Lung (tissue), 11 donors: ENCODE measurements at regions not wholly inside any gene's neighbourhood (a gene's known extent, or its start where the extent isn't known, plus 50 kb on each side); places are given as distances from the start of the nearest gene placed in this dataset.
A peak's percentile ranks its signal among the peaks of the same experiment; 100 is the strongest.
"Not testable (repeated sequence)": the region's sequence is repeated elsewhere in the genome, so short reads cannot be mapped to it uniquely, and the experiment has no call there.

Source experiments
- ATAC-seq: fragments of 200-7000 bp; cut with Tn5 transposase; one replicate; pipeline ENCODE4 v1.9.1; 2020; ENCODE audit warnings: moderate number of reproducible peaks; ENCODE audit not compliant: insufficient read depth, low FRiP score
- DNase-seq, 3 donors: peaks; one replicate each; pipeline ENCODE4 v3.0.0-alpha.2; 2013 to 2017
- H3K27ac ChIP-seq, 2 donors: one replicate each; pipeline ENCODE4 v1.5.1; 2013; ENCODE audit warnings: mild to moderate bottlenecking in 2 of 2, moderate library complexity in 2 of 2, control low read depth in 1 of 2, inconsistent platforms in 1 of 2, low read depth in 1 of 2, low read length in 1 of 2
- H3K27me3 ChIP-seq, 3 donors: one replicate each; pipeline ENCODE4 v1.5.1; 2013; ENCODE audit warnings: low read length in 2 of 3; ENCODE audit not compliant: control insufficient read depth in 3 of 3, insufficient read depth in 3 of 3
- H3K36me3 ChIP-seq, 4 donors: one replicate each; pipeline ENCODE4 v1.5.1; 2013; ENCODE audit warnings: low read length in 4 of 4, mild to moderate bottlenecking in 1 of 4, moderate library complexity in 1 of 4; ENCODE audit not compliant: control insufficient read depth in 4 of 4, insufficient read depth in 4 of 4
- H3K4me1 ChIP-seq, 5 donors: one replicate each; pipeline ENCODE4 v1.5.1; 2013; ENCODE audit warnings: low read length in 5 of 5, mild to moderate bottlenecking in 2 of 5, moderate library complexity in 1 of 5; ENCODE audit not compliant: control insufficient read depth in 5 of 5, insufficient read depth in 5 of 5
- H3K4me3 ChIP-seq: one replicate; pipeline ENCODE4 v1.5.1; 2013; ENCODE audit warnings: mild to moderate bottlenecking, control low read depth, moderate library complexity
- H3K9ac ChIP-seq, 2 donors: one replicate each; pipeline ENCODE4 v1.5.1; 2013; ENCODE audit warnings: low read length in 2 of 2, control low read depth in 1 of 2; ENCODE audit not compliant: insufficient read depth in 1 of 2
- H3K9me3 ChIP-seq, 4 donors: one replicate each; pipeline ENCODE4 v1.5.1; 2013; ENCODE audit warnings: low read length in 3 of 4, mild to moderate bottlenecking in 1 of 4, moderate library complexity in 1 of 4; ENCODE audit not compliant: control insufficient read depth in 4 of 4, insufficient read depth in 3 of 4
- WGBS, 2 donors: extraction: QIAGEN DNeasy Blood & Tissue Kit; methylation state at CpG; one replicate each; pipeline ENCODE4 v1.1.7; 2013; 5-methylcytosine and 5-hydroxymethylcytosine counted together
- TF ChIP-seq, protein P1 (sequence below): IDR thresholded peaks from 2 replicates; pipeline ENCODE4 v1.5.1; 2012; ENCODE audit warnings: mild to moderate bottlenecking; ENCODE audit errors: control extremely low read depth, extremely low read depth
- donor health status: control.
- donor health status: control.
- donor health status: Bipolar disorder and iron deficiency.
- donor health status: healthy.
- donor health status: DM: yes; HTN: yes; CAD: no.

- Histone ChIP-seq H3K9ac (no peak overlapping the region), H3K27ac (no peak overlapping the region), H3K27me3 (no peaks in the 10 kb centered on the region), H3K36me3 (no peaks in the 10 kb centered on the region), H3K4me3 (no peak overlapping the region), H3K9me3 (no peaks in the 10 kb centered on the region), H3K4me1 (peaks cover 0 to 3% (median 0%) of the 10 kb centered on the region in 5 donors)
- TF ChIP-seq, protein P1, sequence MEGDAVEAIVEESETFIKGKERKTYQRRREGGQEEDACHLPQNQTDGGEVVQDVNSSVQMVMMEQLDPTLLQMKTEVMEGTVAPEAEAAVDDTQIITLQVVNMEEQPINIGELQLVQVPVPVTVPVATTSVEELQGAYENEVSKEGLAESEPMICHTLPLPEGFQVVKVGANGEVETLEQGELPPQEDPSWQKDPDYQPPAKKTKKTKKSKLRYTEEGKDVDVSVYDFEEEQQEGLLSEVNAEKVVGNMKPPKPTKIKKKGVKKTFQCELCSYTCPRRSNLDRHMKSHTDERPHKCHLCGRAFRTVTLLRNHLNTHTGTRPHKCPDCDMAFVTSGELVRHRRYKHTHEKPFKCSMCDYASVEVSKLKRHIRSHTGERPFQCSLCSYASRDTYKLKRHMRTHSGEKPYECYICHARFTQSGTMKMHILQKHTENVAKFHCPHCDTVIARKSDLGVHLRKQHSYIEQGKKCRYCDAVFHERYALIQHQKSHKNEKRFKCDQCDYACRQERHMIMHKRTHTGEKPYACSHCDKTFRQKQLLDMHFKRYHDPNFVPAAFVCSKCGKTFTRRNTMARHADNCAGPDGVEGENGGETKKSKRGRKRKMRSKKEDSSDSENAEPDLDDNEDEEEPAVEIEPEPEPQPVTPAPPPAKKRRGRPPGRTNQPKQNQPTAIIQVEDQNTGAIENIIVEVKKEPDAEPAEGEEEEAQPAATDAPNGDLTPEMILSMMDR: no peak
- no peak for DNase-seq
- 82 to 88% methylated on average over 5 of the region's 5 CpGs for WGBS, 2 donors
- no peak for ATAC-seq
These were observed 229.9 kb upstream of the PRSS1 start for GRCh38 chr7:142519079-142520078.

- Histone ChIP-seq H3K27ac (no peak overlapping the region), H3K27me3 (no peaks in the 10 kb centered on the region), H3K9me3 (no peaks in the 10 kb centered on the region), H3K4me1 (peaks cover 0 to 3% (median 0%) of the 10 kb centered on the region in 5 donors), H3K36me3 (no peaks in the 10 kb centered on the region), H3K9ac (no peak overlapping the region), H3K4me3 (no peak overlapping the region)
- peak; percentile 26 to 63 (median 42) for DNase-seq
- ATAC-seq: peak; percentile 74
- 6 to 15% methylated on average over 3 of the region's 3 CpGs for whole genome bisulfite sequencing, 2 donors
- TF ChIP-seq, protein P1: peak; percentile 63
These were observed 233.2 kb upstream of the PRSS1 start for GRCh38 chr7:142516038-142516501.

DNA sequence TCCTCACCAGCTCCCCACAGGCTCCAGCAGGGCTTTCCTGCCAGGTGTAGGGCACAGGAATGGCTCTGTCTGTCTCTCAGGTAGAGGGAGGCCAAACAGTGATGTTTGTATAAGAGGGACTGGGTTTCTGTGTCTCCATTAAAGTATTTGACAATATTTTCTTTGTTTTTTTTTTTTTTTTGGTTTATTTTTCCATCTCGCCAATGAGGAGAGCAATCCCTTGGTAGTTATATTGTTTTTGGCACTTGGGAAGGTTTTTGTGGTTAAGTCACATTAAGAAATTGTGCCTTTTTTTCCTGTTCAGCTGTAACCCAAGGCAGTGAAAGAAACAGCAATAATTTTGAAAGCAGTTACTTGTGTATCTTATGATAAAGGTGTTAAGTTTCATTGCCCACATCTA, 234.6 kb upstream of the PRSS1 start:
- not testable (repeated sequence) for H3K9ac ChIP-seq, H3K36me3 ChIP-seq, DNase-seq, H3K27me3 ChIP-seq, H3K4me3 ChIP-seq, H3K27ac ChIP-seq, ATAC-seq, H3K4me1 ChIP-seq, H3K9me3 ChIP-seq
- WGBS, 2 donors: 27 to 48% methylated on average over 1 of the region's 1 CpG

GRCh38 chr7:142513178-142513955, 235.9 kb upstream of the PRSS1 start:
- H3K4me1 ChIP-seq: no peaks in the 10 kb centered on the region
- H3K9me3 ChIP-seq: no peaks in the 10 kb centered on the region
- no peak for DNase-seq
- no peak overlapping the region for H3K9ac ChIP-seq
- H3K27ac ChIP-seq: no peak overlapping the region
- TF ChIP-seq, protein P1: no peak
- no peaks in the 10 kb centered on the region for H3K27me3 ChIP-seq
- H3K4me3 ChIP-seq: no peak overlapping the region
- no peak for ATAC-seq
- WGBS, 2 donors: 76 to 80% methylated on average over 5 of the region's 5 CpGs
- H3K36me3 ChIP-seq: no peaks in the 10 kb centered on the region
